Activated CD4-positive, alpha-beta T cell treated with anti-CD3 and anti-CD28 coated beads for 36 hours (primary cell): ENCODE measurements at regions not wholly inside any gene's neighbourhood (a gene's known extent, or its start where the extent isn't known, plus 50 kb on each side); places are given as distances from the start of the nearest gene placed in this dataset.

Experiments used
- ATAC-seq: fragments of 200-7000 bp; cut with Tn5 transposase; one replicate; pipeline ENCODE4 v1.10.0; 2021; ENCODE audit warnings: mild to moderate bottlenecking, moderate library complexity
- CTCF ChIA-PET: fragments of 350-600 bp; sonication (Branson Sonifier 250); formaldehyde crosslinking; loops from one replicate; lab custom pipeline; 2021; ENCODE audit warnings: antibody characterized with exemption; lab: Charles Lee
- POLR2A ChIA-PET: fragments of 350-600 bp; sonication (Branson Sonifier 250); formaldehyde crosslinking; loops from one replicate; lab custom pipeline; 2021; ENCODE audit warnings: antibody characterized with exemption, inconsistent platforms; lab: Charles Lee
- DNase-seq: peaks from one replicate; pipeline ENCODE4 v3.0.0-alpha.2; 2020
- H3K27ac Mint-ChIP-seq: one replicate; pipeline ENCODE4 v1.8.0; 2021; ENCODE audit warnings: mixed read lengths
- H3K27me3 Mint-ChIP-seq: one replicate; pipeline ENCODE4 v1.8.0; 2021; ENCODE audit warnings: mixed read lengths
- H3K36me3 Mint-ChIP-seq: one replicate; pipeline ENCODE4 v1.8.0; 2021; ENCODE audit warnings: low read depth, mixed read lengths
- H3K4me1 Mint-ChIP-seq: one replicate; pipeline ENCODE4 v1.8.0; 2021; ENCODE audit warnings: mixed read lengths
- H3K4me3 Mint-ChIP-seq: one replicate; pipeline ENCODE4 v1.8.0; 2021; ENCODE audit warnings: mild to moderate bottlenecking, moderate library complexity, mixed read lengths
- H3K9me3 Mint-ChIP-seq: one replicate; pipeline ENCODE4 v1.8.0; 2021; ENCODE audit warnings: low read depth, mixed read lengths
- intact Hi-C, 2 experiments: fragments of 100-400 bp; cut with DNase I in 1 of 2; cut with micrococcal nuclease in 1 of 2; formaldehyde crosslinking; loops; one replicate each; pipeline versions ENCODE4 v1.14.2 to v1.15.1; 2022 to 2024; cut with DNase I, micrococcal nuclease

DNA sequence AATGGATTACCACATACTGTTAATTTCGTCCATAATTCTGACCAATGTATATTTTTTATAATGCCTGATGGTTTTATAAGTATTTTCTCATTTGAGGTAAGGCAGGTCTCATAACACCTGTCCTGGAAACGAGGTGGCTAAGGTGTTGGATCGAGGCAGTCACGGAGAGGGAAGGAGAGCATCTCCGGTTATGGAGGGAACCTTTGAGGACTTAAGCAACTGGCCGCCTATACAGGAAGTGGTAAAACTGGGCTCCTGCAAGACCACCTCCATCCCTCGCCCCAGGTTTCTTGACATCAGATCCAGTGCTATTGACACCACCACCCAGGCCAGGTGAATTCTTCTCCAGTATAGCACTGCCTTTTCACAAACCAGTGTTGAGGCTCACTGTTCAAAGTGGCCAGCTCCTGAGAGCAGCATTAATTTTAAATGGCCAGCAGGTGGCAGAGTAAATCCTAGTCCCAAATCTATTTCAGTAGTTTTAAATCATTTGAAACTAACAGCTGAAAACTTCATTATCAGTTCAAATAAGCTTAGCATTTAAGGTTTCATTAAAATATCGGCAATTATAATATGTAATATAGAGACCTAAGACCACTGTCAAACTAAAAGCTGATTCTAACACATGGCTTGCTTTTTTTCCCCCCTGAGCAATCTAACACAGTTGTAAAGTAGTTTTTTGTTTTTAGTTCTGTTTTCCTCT is 100.8 kb downstream of the PPM1A start:
- H3K27ac Mint-ChIP-seq = no peak overlapping the region
- no peaks in the 10 kb centered on the region for H3K9me3 Mint-ChIP-seq
- ChIA-PET POLR2A (interaction anchor here (0.8 kb wide), 1 partner anchor 619 kb away, joined by 3 read pairs; no protein-coding TSS in a partner anchor), CTCF (interaction anchor here (0.7 to 3.1 kb wide), 23 partner anchors 9 to 904 kb away, joined by 3 to 24 read pairs (median 4); no protein-coding TSS in a partner anchor)
- DNase-seq (peak; percentile 40), ATAC-seq (peak; percentile 39)
- intact Hi-C loops = loop anchor here (1.0 to 10.0 kb wide), 5 partner anchors 209 to 902 kb away; no protein-coding TSS in a partner anchor
- H3K4me1 Mint-ChIP-seq = no peaks in the 10 kb centered on the region
- no peaks in the 10 kb centered on the region for H3K36me3 Mint-ChIP-seq
- no peak overlapping the region for H3K4me3 Mint-ChIP-seq
- H3K27me3 Mint-ChIP-seq = no peaks in the 10 kb centered on the region

DNA sequence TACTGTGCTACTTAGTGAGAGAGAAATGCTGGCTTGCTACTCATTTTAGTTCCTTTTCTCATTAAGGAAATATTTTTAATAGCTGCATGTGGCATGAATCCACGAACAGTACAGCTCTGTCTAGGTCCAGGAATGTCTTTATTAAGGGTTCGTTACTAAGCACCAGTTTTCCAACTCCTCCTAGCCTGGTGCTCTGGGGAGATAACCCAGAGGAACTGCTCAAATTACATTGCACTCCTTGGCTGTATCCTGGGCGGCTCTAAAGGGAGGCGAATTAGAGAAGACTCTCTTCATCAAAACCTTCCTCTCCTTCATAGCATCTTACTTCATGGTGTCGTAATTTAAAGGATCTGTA is 101.3 kb downstream of the PPM1A start:
- DNase-seq (no peak), ATAC-seq (no peak)
- ChIA-PET CTCF (interaction anchor here (0.7 to 3.1 kb wide), 23 partner anchors 9 to 903 kb away, joined by 3 to 24 read pairs (median 4); no protein-coding TSS in a partner anchor), POLR2A (interaction anchor here (0.8 kb wide), 1 partner anchor 618 kb away, joined by 3 read pairs; no protein-coding TSS in a partner anchor)
- intact Hi-C loops = loop anchor here (1.0 kb wide), 3 partner anchors 209 to 902 kb away; no protein-coding TSS in a partner anchor
- Mint-ChIP-seq H3K4me3 (no peak overlapping the region), H3K27me3 (no peaks in the 10 kb centered on the region), H3K9me3 (no peaks in the 10 kb centered on the region), H3K27ac (no peak overlapping the region), H3K36me3 (no peaks in the 10 kb centered on the region), H3K4me1 (no peaks in the 10 kb centered on the region)

DNA sequence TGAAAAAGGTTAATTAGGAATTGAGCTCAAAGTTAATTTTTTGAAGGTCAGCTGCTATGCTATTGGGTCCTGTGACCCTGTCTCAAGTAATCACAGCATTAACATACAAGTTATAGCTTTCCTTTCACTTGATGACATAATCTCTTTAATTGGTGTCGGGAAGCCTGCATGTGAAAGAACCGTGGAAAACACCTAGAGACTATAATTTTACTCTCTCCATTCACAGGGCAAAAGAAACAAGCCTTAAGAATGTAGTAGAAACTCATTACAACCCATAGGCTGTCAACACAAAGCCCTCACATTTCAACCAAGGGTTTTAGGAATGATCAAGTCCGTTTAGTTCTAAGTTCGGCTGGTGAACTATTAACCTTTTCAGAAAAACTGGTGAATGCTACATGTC is 104.4 kb downstream of the PPM1A start:
- Mint-ChIP-seq H3K27me3 (peaks cover 3% of the 10 kb centered on the region), H3K36me3 (no peaks in the 10 kb centered on the region), H3K9me3 (no peaks in the 10 kb centered on the region), H3K27ac (no peak overlapping the region), H3K4me3 (no peak overlapping the region), H3K4me1 (no peaks in the 10 kb centered on the region)
- ATAC-seq = no peak
- ChIA-PET POLR2A (no interaction called here), CTCF (interaction anchor here (1.1 kb wide), 1 partner anchor 210 kb away, joined by 3 read pairs; no protein-coding TSS in a partner anchor)
- DNase-seq = no peak
- intact Hi-C loops = no loop called here

DNA sequence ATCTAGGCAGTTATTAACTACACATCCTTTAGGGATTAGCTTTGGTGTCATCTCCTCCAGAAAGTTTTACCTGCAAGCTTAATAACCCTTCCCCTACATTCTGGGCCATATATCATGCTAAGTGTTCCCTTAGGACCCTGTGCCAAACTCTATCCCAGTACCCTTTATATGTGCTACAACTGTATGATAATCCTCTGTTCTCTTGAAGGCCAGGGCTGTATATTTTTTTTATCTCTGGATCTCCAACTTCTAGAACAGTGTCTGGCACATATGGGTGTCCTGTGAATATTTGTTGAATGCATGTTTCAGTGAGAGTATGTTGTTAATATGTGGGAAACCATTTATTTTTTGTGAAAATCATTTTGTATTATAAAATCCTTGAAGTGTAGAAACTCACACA is 106.7 kb downstream of the PPM1A start:
- ATAC-seq = no peak
- intact Hi-C loops = no loop called here
- no peaks in the 10 kb centered on the region for H3K9me3 Mint-ChIP-seq
- H3K27me3 Mint-ChIP-seq = peaks cover 3% of the 10 kb centered on the region
- H3K36me3 Mint-ChIP-seq = no peaks in the 10 kb centered on the region
- ChIA-PET CTCF (interaction anchor here (0.7 kb wide), 1 partner anchor 209 kb away, joined by 3 read pairs; no protein-coding TSS in a partner anchor), POLR2A (no interaction called here)
- no peak overlapping the region for H3K4me3 Mint-ChIP-seq
- no peaks in the 10 kb centered on the region for H3K4me1 Mint-ChIP-seq
- no peak overlapping the region for H3K27ac Mint-ChIP-seq
- DNase-seq = no peak

DNA sequence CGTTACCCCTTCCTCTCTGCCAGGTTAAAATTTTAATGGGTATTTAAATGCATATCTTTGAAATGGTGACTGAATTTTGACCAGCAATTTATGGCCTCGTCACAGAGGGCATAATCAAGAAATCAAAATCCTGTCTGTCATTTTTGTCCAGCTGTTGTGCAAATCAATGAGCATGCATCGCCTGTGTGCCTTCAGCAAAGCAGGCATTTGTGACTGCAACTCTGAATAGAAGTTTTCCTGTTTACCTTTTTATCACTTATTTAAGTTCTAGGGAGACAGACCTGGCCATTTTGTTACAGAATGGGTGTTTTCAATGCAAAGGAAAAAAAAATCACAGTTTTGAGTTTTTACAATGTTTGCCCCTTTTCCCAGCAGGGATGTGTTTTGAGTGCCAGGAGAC is 107.4 kb downstream of the PPM1A start:
- Mint-ChIP-seq H3K27ac (no peak overlapping the region), H3K36me3 (no peaks in the 10 kb centered on the region), H3K4me1 (no peaks in the 10 kb centered on the region), H3K9me3 (no peaks in the 10 kb centered on the region), H3K27me3 (peaks cover 3% of the 10 kb centered on the region), H3K4me3 (no peak overlapping the region)
- DNase-seq (no peak), ATAC-seq (no peak)
- POLR2A ChIA-PET = no interaction called here
- CTCF ChIA-PET = interaction anchor here (0.7 kb wide), 1 partner anchor 209 kb away, joined by 3 read pairs; no protein-coding TSS in a partner anchor
- intact Hi-C loops = no loop called here

DNA sequence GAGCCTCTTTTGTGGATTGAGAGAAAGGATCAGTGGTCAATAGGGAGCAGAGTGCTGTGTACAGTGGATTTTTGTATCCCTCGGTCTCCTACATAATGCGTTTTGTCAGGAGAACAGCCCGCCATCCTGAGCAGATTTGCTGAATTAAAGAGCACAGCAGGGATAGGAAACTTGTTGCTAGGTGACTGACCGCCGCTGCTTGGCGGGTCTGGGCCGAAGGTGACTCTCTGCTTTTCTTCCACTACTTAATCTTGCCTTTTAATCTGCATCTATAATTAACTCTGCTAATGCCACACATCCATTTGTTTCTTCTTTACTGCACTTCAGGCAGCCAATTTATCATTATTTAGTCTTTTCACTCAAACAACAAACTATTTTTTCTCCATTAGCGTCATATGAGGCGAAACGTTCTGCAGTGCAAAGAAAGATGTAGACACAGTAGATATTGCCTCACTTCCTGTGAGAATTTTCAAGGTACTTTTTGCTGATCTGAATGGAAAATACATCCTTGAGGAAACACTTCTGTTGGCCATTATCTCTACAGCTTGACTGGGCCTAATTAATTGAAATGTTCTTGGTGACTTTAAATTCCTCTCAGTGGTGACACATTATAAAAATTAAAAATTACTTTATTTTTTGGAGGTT is 108.0 kb downstream of the PPM1A start:
- Mint-ChIP-seq H3K36me3 (no peaks in the 10 kb centered on the region), H3K9me3 (no peaks in the 10 kb centered on the region), H3K4me3 (no peak overlapping the region), H3K27ac (no peak overlapping the region), H3K27me3 (peaks cover 3% of the 10 kb centered on the region), H3K4me1 (no peaks in the 10 kb centered on the region)
- CTCF ChIA-PET = no interaction called here
- POLR2A ChIA-PET = no interaction called here
- DNase-seq (no peak), ATAC-seq (no peak)
- intact Hi-C loops = no loop called here

DNA sequence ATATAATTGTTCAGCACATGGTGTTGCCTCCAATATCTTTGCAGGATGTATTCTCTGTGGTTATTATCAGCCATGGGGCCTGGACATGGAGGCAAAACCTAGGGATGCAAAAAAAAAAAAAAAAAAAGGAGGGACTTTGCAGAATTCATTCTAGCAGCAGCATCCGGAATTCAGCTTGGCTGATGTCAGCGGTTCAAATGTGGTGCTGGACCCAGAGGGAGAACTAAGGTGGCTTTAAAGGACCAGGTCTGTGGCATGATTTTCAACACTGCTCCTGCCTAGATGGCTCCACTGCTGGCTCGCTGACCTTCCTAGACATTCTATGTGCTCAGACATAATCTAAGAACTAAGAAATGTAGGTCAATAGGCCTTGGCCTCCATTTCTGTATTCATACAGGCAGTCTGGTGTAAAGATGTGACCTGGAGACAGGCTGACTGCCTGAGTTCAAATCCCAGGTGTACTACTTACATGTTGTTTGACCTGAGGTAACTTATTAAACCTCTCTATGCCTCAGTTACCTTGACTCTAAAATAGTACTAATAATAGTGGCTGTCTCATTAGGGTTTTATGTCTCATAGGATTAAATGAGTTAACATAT is 108.6 kb downstream of the PPM1A start:
- DNase-seq (no peak), ATAC-seq (no peak)
- no peak overlapping the region for H3K4me3 Mint-ChIP-seq
- ChIA-PET CTCF (no interaction called here), POLR2A (no interaction called here)
- peaks cover 3% of the 10 kb centered on the region for H3K27me3 Mint-ChIP-seq
- H3K4me1 Mint-ChIP-seq = no peaks in the 10 kb centered on the region
- H3K27ac Mint-ChIP-seq = no peak overlapping the region
- H3K36me3 Mint-ChIP-seq = no peaks in the 10 kb centered on the region
- no peaks in the 10 kb centered on the region for H3K9me3 Mint-ChIP-seq
- intact Hi-C loops = no loop called here

DNA sequence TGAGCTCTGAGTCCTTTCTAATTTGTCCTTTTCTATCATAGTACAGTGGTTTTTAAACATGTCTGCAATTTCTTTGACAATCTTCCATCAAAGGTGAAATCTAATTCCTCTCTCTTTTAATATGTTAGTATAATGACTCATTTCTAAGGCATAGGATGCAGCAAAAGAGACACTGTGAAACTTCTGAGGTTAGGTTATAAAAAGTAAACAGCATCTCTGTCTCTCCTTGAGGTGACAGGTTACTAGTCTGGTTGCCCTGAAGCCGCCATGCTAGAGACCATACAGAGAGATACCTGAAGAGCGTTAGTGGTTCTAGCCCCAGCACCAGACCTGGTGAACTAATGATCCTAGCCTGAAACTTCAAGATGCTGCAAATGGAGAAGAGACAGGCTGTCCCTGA is 114.3 kb downstream of the PPM1A start:
- CTCF ChIA-PET = interaction anchor here (0.5 to 1.2 kb wide), 2 partner anchors 31 to 173 kb away, joined by 4 to 5 read pairs; no protein-coding TSS in a partner anchor
- intact Hi-C loops = no loop called here
- no peaks in the 10 kb centered on the region for H3K36me3 Mint-ChIP-seq
- ATAC-seq (no peak), DNase-seq (no peak)
- H3K27me3 Mint-ChIP-seq = peaks cover 8% of the 10 kb centered on the region
- no peak overlapping the region for H3K4me3 Mint-ChIP-seq
- H3K9me3 Mint-ChIP-seq = no peaks in the 10 kb centered on the region
- no peaks in the 10 kb centered on the region for H3K4me1 Mint-ChIP-seq
- no peak overlapping the region for H3K27ac Mint-ChIP-seq
- POLR2A ChIA-PET = no interaction called here

DNA sequence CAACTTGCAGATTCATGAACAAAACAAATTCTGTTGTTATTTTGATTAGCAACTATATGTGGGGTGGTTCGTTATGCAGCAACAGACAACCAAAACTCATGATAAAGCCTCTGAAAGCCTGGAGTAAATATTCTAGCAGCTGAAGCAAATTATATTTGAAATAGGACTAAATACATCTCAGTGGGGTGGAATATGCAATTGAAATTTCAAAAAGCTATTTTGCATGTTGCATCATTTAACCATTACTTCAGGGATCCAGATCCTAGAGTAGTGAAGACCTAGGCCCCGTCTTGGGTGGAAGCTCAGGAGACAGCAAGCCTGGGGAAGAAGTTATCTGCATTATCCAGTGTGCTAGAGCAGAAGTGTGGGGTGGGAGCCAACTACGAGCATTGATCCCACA is 114.7 kb downstream of the PPM1A start:
- H3K4me1 Mint-ChIP-seq = no peaks in the 10 kb centered on the region
- no peak overlapping the region for H3K27ac Mint-ChIP-seq
- POLR2A ChIA-PET = no interaction called here
- intact Hi-C loops = no loop called here
- no peak overlapping the region for H3K4me3 Mint-ChIP-seq
- no peak for DNase-seq
- H3K9me3 Mint-ChIP-seq = no peaks in the 10 kb centered on the region
- no peak for ATAC-seq
- no peaks in the 10 kb centered on the region for H3K36me3 Mint-ChIP-seq
- H3K27me3 Mint-ChIP-seq = peaks cover 8% of the 10 kb centered on the region
- CTCF ChIA-PET = interaction anchor here (0.5 to 1.2 kb wide), 2 partner anchors 32 to 173 kb away, joined by 4 to 5 read pairs; no protein-coding TSS in a partner anchor

DNA sequence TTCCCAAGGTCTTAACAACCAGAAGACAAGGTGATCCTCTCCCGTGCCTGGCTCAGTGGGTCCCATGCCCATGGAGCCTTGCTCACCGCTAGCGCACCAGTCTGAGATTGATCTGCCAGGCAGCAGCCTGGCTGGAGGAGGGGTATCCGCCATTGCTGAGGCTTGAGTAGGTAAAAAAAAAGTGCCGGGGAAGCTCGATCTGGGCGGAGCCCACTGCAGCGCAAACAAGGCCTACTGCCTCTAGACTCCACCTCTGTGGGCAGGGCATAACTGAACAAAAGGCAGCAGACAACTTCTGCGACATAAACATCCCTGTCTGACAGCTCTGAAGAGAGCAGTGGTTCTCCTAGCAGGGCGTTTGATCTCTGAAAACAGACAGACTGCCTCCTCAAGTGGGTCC is 104.0 kb downstream of the C14orf39 start:
- Mint-ChIP-seq H3K4me1 (no peaks in the 10 kb centered on the region), H3K9me3 (no peaks in the 10 kb centered on the region), H3K27ac (no peak overlapping the region), H3K27me3 (peaks cover 23% of the 10 kb centered on the region), H3K36me3 (no peaks in the 10 kb centered on the region), H3K4me3 (no peak overlapping the region)
- ChIA-PET CTCF (no interaction called here), POLR2A (interaction anchor here (0.9 kb wide), 1 partner anchor 683 kb away, joined by 6 read pairs; no protein-coding TSS in a partner anchor)
- intact Hi-C loops = no loop called here
- DNase-seq (no peak), ATAC-seq (no peak)
